GM12864 (cell line): ENCODE measurements at regions not wholly inside any gene's neighbourhood (a gene's known extent, or its start where the extent isn't known, plus 50 kb on each side); places are given as distances from the start of the nearest gene placed in this dataset.

Experiments
- DNase-seq: peaks from one replicate; pipeline ENCODE4 v3.0.0-alpha.2; 2011; ENCODE audit warnings: low read depth
- H3K4me3 ChIP-seq: 2 replicates; pipeline ENCODE4 v1.5.1; 2011; ENCODE audit warnings: mild to moderate bottlenecking, low read depth, low read length, control low read depth
- CTCF ChIP-seq: IDR thresholded peaks from 2 replicates; pipeline ENCODE4 v1.5.1; 2011; ENCODE audit warnings: low read depth, mild to moderate bottlenecking, moderate library complexity, low read length, control low read depth, inconsistent platforms; ENCODE audit errors: missing control alignments

- H3K4me3 ChIP-seq, result no peak overlapping the region
- DNase-seq, result no peak
- TF ChIP-seq CTCF, result no peak
Measured at GRCh38 chr15:57820119-57820518, 113.6 kb downstream of the POLR2M start.

DNA sequence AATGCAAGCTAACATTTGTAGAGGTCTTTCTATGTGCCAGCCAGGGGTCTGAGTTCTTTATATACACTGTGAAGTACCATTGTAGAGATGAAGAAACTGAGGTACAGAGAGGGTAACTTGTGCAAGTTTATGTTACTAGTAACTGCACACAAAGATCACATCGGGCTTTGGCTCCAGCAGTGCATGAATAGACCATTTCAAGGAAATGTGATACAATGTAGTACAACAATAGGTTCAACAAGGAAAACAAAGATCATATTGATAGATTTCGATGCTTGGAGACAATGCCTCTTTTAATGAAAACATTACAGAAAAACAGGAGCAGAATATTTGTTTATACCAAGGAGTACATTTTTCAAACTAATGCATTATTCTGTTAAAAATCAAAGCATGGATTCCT is 115.3 kb downstream of the POLR2M start:
- no peak for DNase-seq
- H3K4me3 ChIP-seq, result no peak overlapping the region
- TF ChIP-seq CTCF, result no peak

DNA sequence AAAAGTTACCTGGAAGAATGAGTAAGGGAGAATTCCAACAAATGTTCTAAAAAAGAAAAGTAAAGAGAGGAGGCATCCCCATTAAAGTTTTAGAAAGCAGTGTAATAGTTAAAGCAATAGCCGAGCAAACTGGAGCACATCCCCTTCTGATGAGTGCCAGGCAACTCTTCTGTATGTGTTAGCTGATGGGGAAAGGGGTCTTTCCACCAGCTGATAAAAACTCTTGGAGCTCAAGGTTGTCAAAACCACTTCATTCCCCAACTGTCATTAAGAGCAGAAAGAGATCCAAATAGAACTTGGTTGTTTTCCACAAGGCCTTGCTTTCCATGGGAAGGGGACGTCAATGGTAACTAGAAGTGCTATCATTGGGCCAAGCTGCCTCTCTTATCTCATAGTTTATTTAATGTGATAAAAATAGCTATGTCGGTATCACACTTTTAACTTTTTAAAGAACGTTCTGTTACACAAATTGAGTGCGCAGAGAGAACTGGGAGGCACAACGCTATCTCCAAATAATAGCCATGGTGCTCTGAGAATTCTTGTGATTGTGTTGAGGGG is 116.9 kb downstream of the POLR2M start:
- no peak for TF ChIP-seq CTCF
- DNase-seq, result no peak
- H3K4me3 ChIP-seq, result no peak overlapping the region

GRCh38 chr15:57824186-57824585 is 117.7 kb downstream of the POLR2M start:
- DNase-seq, result no peak
- no peak for TF ChIP-seq CTCF
- H3K4me3 ChIP-seq, result no peak overlapping the region

GRCh38 chr15:57827021-57827420 is 120.5 kb downstream of the POLR2M start:
- TF ChIP-seq CTCF, result no peak
- no peak overlapping the region for H3K4me3 ChIP-seq

DNA sequence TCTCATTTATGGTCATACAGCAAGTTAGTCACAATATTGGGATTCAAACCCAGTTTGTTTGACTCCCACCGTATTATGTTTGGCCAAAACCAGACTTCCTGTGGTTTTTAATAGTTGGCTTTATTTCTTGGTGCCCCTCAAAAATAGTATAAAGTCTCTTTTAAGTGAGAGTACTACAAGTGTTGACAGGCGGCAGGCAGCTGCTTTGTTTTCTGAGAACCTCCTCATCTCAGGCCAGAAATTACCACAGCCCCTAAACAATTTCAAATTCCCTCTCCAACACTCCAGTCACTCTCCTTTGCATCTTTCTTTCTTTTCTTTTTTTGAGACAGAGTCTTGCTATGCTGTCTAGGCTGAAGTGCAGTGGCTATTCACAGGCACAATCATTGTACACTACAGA is 121.5 kb downstream of the POLR2M start:
- H3K4me3 ChIP-seq, result no peak overlapping the region
- no peak for TF ChIP-seq CTCF
- no peak for DNase-seq

More at GRCh38 chr15:57827021-57827420, 120.5 kb downstream of the POLR2M start:
- DNase-seq, result no peak

GRCh38 chr15:57832183-57832582 is 125.7 kb downstream of the POLR2M start:
- no peak for DNase-seq
- no peak for TF ChIP-seq CTCF
- no peak overlapping the region for H3K4me3 ChIP-seq
